ENCODE measurements at regions not wholly inside any gene's neighbourhood (a gene's known extent, or its start where the extent isn't known, plus 50 kb on each side); places are given as distances from the start of the nearest gene placed in this dataset.
"Not testable (repeated sequence)": the region's sequence is repeated elsewhere in the genome, so short reads cannot be mapped to it uniquely, and the experiment has no call there.

- H3K36me3 ChIP-seq: no peaks in the 10 kb centered on the region
- no peak overlapping the region for H3K4me3 ChIP-seq
- no peaks in the 10 kb centered on the region for H3K27me3 ChIP-seq
- in situ Hi-C loops (cut with MboI; ENCODE audit: low pct_ligation_motif_present in 1 of 4, low pct_unique_long_range_greater_than_20kb in 1 of 4, low sequenced_read_pairs in 3 of 4) (no loop called here), intact Hi-C loops (cut with DNase I; ENCODE audit: low total_unique reads) (no loop called here)
- peaks cover 0 to 2% (median under 1%) of the 10 kb centered on the region in 4 donors for H3K4me1 ChIP-seq
- no peak overlapping the region for H3K27ac ChIP-seq
- 75 to 96% methylated on average over 1 of the region's 1 CpG for WGBS, 2 donors (ENCODE audit: low coverage in 1 of 2)
- DNase-seq: no peak
- TF ChIP-seq EP300 (IDR thresholded peaks at IDR 0.05; ENCODE audit: low read depth) (no peak), POLR2AphosphoS5 (IDR thresholded peaks at IDR 0.05) (no peak)
- TF ChIP-seq, protein P1, sequence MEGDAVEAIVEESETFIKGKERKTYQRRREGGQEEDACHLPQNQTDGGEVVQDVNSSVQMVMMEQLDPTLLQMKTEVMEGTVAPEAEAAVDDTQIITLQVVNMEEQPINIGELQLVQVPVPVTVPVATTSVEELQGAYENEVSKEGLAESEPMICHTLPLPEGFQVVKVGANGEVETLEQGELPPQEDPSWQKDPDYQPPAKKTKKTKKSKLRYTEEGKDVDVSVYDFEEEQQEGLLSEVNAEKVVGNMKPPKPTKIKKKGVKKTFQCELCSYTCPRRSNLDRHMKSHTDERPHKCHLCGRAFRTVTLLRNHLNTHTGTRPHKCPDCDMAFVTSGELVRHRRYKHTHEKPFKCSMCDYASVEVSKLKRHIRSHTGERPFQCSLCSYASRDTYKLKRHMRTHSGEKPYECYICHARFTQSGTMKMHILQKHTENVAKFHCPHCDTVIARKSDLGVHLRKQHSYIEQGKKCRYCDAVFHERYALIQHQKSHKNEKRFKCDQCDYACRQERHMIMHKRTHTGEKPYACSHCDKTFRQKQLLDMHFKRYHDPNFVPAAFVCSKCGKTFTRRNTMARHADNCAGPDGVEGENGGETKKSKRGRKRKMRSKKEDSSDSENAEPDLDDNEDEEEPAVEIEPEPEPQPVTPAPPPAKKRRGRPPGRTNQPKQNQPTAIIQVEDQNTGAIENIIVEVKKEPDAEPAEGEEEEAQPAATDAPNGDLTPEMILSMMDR (IDR thresholded peaks at IDR 0.05): no peak
- no peaks in the 10 kb centered on the region for H3K9me3 ChIP-seq
These were observed 405.3 kb upstream of the SLC30A5 start for GRCh38 chr5:68688547-68688946.

- intact Hi-C loops (cut with DNase I; ENCODE audit: low total_unique reads): no loop called here
- Histone ChIP-seq H3K27me3 (no peaks in the 10 kb centered on the region), H3K9me3 (no peaks in the 10 kb centered on the region), H3K4me1 (no peaks in the 10 kb centered on the region), H3K4me3 (no peak overlapping the region), H3K36me3 (no peaks in the 10 kb centered on the region), H3K27ac (no peak overlapping the region)
- no peak for TF ChIP-seq POLR2A (IDR thresholded peaks at IDR 0.05)
- TF ChIP-seq POLR2AphosphoS5 (IDR thresholded peaks at IDR 0.05): no peak
- DNase-seq: no peak
- in situ Hi-C loops (cut with MboI; ENCODE audit: low pct_ligation_motif_present in 1 of 4, low pct_unique_long_range_greater_than_20kb in 1 of 4, low sequenced_read_pairs in 3 of 4): no loop called here
These were observed 404.8 kb upstream of the SLC30A5 start for GRCh38 chr5:68689010-68689409.

DNA sequence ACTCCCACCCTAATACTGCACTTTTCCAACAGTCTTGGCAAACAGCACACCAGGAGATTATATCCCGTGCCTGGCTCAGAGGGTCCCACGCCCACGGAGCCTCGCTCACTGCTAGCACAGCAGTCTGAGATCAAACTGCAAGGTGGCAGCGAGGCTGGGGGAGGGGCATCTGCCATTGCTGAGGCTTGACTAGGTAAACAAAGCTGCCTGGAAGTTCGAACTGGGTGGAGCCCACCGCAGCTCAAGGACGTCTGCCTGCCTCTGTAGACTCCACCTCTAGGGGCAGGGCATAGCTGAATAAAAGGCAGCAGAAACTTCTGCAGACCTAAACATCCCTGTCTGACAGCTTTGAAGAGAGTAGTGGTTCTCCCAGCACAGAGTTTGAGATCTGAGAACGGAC lies 401.9 kb upstream of the SLC30A5 start:
- intact Hi-C loops (cut with DNase I; ENCODE audit: low total_unique reads); H3K27ac ChIP-seq; H3K4me1 ChIP-seq; H3K27me3 ChIP-seq; H3K9me3 ChIP-seq; H3K36me3 ChIP-seq; in situ Hi-C loops (cut with MboI; ENCODE audit: low pct_ligation_motif_present in 1 of 4, low pct_unique_long_range_greater_than_20kb in 1 of 4, low sequenced_read_pairs in 3 of 4); H3K4me3 ChIP-seq; DNase-seq: not testable (repeated sequence)
- WGBS, 2 donors (ENCODE audit: low coverage in 1 of 2): 81 to 100% methylated on average over 1 to 8 of the region's 9 CpGs

GRCh38 chr5:68698025-68698940 lies 395.5 kb upstream of the SLC30A5 start:
- no peaks in the 10 kb centered on the region for H3K27me3 ChIP-seq
- intact Hi-C loops (cut with DNase I; ENCODE audit: low total_unique reads) (no loop called here), in situ Hi-C loops (cut with MboI; ENCODE audit: low pct_ligation_motif_present in 1 of 4, low pct_unique_long_range_greater_than_20kb in 1 of 4, low sequenced_read_pairs in 3 of 4) (no loop called here)
- 81 to 89% methylated on average over 3 to 4 of the region's 4 CpGs for WGBS, 2 donors (ENCODE audit: low coverage in 1 of 2)
- DNase-seq: no peak
- H3K27ac ChIP-seq: no peak overlapping the region
- TF ChIP-seq EP300 (IDR thresholded peaks at IDR 0.05; ENCODE audit: low read depth) (no peak), POLR2A (IDR thresholded peaks at IDR 0.05) (no peak)
- H3K4me1 ChIP-seq: no peaks in the 10 kb centered on the region
- H3K4me3 ChIP-seq: no peak overlapping the region
- H3K36me3 ChIP-seq: no peaks in the 10 kb centered on the region
- peaks cover 0 to 3% of the 10 kb centered on the region in 2 donors for H3K9me3 ChIP-seq

DNA sequence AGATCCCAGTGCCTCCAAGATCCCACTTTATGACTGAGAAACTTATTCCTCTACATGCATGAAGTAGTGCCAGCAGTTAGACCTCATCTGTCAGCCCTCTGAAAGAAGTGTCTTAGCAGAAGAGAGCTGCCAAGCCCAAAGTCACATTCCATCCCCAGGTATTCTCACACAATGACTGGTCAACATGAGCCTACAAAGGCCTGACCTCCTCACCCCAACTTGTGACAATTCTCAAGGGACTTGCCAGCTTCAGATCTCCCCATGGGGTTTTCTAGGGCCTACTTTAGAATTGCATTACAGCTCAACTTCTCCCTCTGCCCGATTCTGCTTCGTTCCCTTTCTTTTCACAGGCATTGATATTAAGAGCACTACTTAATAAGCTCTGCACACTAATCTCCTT lies 393.8 kb upstream of the SLC30A5 start:
- TF ChIP-seq EP300 (IDR thresholded peaks at IDR 0.05; ENCODE audit: low read depth) (no peak), POLR2A (IDR thresholded peaks at IDR 0.05) (no peak), POLR2AphosphoS5 (IDR thresholded peaks at IDR 0.05) (no peak)
- TF ChIP-seq, protein P1 (IDR thresholded peaks at IDR 0.05): no peak
- no peak for DNase-seq
- WGBS, 2 donors (ENCODE audit: low coverage in 1 of 2): 76 to 100% methylated on average over 2 of the region's 2 CpGs
- intact Hi-C loops (cut with DNase I; ENCODE audit: low total_unique reads): no loop called here
- H3K27ac ChIP-seq: no peak overlapping the region
- H3K9me3 ChIP-seq: peaks cover 0 to 3% of the 10 kb centered on the region in 2 donors
- no peaks in the 10 kb centered on the region for H3K36me3 ChIP-seq
- no peaks in the 10 kb centered on the region for H3K27me3 ChIP-seq
- in situ Hi-C loops (cut with MboI; ENCODE audit: low pct_ligation_motif_present in 1 of 4, low pct_unique_long_range_greater_than_20kb in 1 of 4, low sequenced_read_pairs in 3 of 4): no loop called here
- no peak overlapping the region for H3K4me3 ChIP-seq
- H3K4me1 ChIP-seq: no peaks in the 10 kb centered on the region

Measured in transverse colon (tissue), 4 donors.